K562 (cell line): ENCODE measurements at regions not wholly inside any gene's neighbourhood (a gene's known extent, or its start where the extent isn't known, plus 50 kb on each side); places are given as distances from the start of the nearest gene placed in this dataset.

Source experiments
- ATAC-seq: fragments of 200-7000 bp; cut with Tn5 transposase; 3 replicates; pipeline ENCODE4 v1.9.1; 2020; ENCODE audit warnings: moderate library complexity
- BruUV-seq: library from RNA; stranded (reverse); fragments of 400-500 nt; replicated peaks from 2 replicates; lab custom pipeline; 2021; lab: Mats Ljungman, UMichigan
- CTCF ChIA-PET: fragments of 300-600 bp; formaldehyde crosslinking; extraction: SDS; loops from one replicate; lab custom pipeline; 2021; ENCODE audit warnings: low intra/inter-chr PET ratio; lab: Yijun Ruan, JAX
- POLR2A ChIA-PET: fragments of 300-600, 350-650 bp; sonication (Branson Sonifier 250); formaldehyde crosslinking; extraction: SDS; loops from one replicate; lab custom pipeline; 2021; ENCODE audit warnings: antibody characterized with exemption, inconsistent platforms; lab: Yijun Ruan, JAX
- DNase-seq, 4 experiments: peaks; one replicate each; pipeline versions ENCODE4 v3.0.0 to v3.0.0-alpha.2; 2011 to 2018; ENCODE audit warnings: low spot score in 3 of 4, mixed read lengths in 3 of 4; ENCODE audit errors: extremely low read depth in 1 of 4
- FAIRE-seq: peaks from 2 replicates; lab custom pipeline; 2011; peaks lifted over from hg19 to GRCh38; lab: Jason Lieb, UNC
- H2AFZ ChIP-seq: 2 replicates; pipeline ENCODE4 v1.6.0; 2011; ENCODE audit warnings: low read depth, low read length, control low read depth, inconsistent platforms
- H3K27ac ChIP-seq: fragments of 200-600 bp; 3 replicates; pipeline ENCODE4 v1.8.0; 2011; ENCODE audit warnings: low read depth, mild to moderate bottlenecking, control low read depth, inconsistent platforms, low read length, moderate library complexity, mixed read lengths; ENCODE audit errors: extremely low read depth
- H3K27me3 ChIP-seq, 2 experiments: fragments of 300-600 bp in 1 of 2; 2 replicates in 1 of 2; 3 replicates in 1 of 2; pipeline versions ENCODE4 v1.6.0 to v1.8.0; 2011; ENCODE audit warnings: inconsistent platforms in 2 of 2, low read length in 2 of 2, mild to moderate bottlenecking in 1 of 2, mixed read lengths in 1 of 2, moderate library complexity in 1 of 2; ENCODE audit not compliant: control insufficient read depth in 2 of 2, insufficient read depth in 2 of 2
- H3K36me3 ChIP-seq: fragments of 300-600 bp; 3 replicates; pipeline ENCODE4 v1.8.0; 2011; ENCODE audit warnings: mild to moderate bottlenecking, low read length, inconsistent platforms; ENCODE audit not compliant: control insufficient read depth, insufficient read depth
- H3K4me1 ChIP-seq, 2 experiments: fragments of 200-600 bp in 1 of 2; replicated peaks in 1 of 2; 2 replicates in 1 of 2; 3 replicates in 1 of 2; pipeline versions ENCODE4 v1.5.1 to v1.8.0; 2011; ENCODE audit warnings: inconsistent platforms in 2 of 2, low read length in 2 of 2, mild to moderate bottlenecking in 1 of 2, mixed read lengths in 1 of 2, moderate library complexity in 1 of 2; ENCODE audit not compliant: control insufficient read depth in 2 of 2, insufficient read depth in 2 of 2
- H3K4me2 ChIP-seq: 2 replicates; pipeline ENCODE4 v1.6.1; 2011; ENCODE audit warnings: low read length, control low read depth, inconsistent platforms, mixed read lengths; ENCODE audit not compliant: insufficient read depth
- H3K4me3 ChIP-seq: fragments of 200-600 bp; sonication (generic), shearing (Covaris generic); 2 replicates; pipeline ENCODE4 v1.5.1; 2016; ENCODE audit warnings: control low read depth, inconsistent platforms
- H3K79me2 ChIP-seq: fragments of 200-600 bp; 3 replicates; pipeline ENCODE4 v1.8.0; 2011; ENCODE audit warnings: low read length, inconsistent platforms; ENCODE audit not compliant: control insufficient read depth, insufficient read depth
- H3K9ac ChIP-seq, 2 experiments: 2 replicates each; pipeline versions ENCODE4 v1.6.0 to v1.6.1; 2011; ENCODE audit warnings: low read depth in 2 of 2, low read length in 2 of 2, control low read depth in 1 of 2, inconsistent platforms in 1 of 2, mild to moderate bottlenecking in 1 of 2, mixed read lengths in 1 of 2; ENCODE audit not compliant: insufficient read depth in 1 of 2
- H3K9me1 ChIP-seq: one replicate; pipeline ENCODE4 v1.6.0; 2011; ENCODE audit warnings: inconsistent platforms, mild to moderate bottlenecking, low read length, moderate library complexity; ENCODE audit not compliant: control insufficient read depth, insufficient read depth
- H3K9me3 ChIP-seq: replicated peaks from 2 replicates; pipeline ENCODE4 v1.5.1; 2011; ENCODE audit warnings: low read depth, low read length, inconsistent platforms; ENCODE audit not compliant: control insufficient read depth, insufficient read depth
- H4K20me1 ChIP-seq: replicated peaks from 2 replicates; pipeline ENCODE4 v1.6.1; 2011; ENCODE audit warnings: low read length, inconsistent platforms, mixed read lengths; ENCODE audit not compliant: control insufficient read depth, insufficient read depth
- NCOA6 ChIP-seq: fragments of 450-650 bp; IDR thresholded peaks from 2 replicates; pipeline ENCODE4 v1.6.1; 2017; ENCODE audit warnings: mild to moderate bottlenecking
- NR3C1 ChIP-seq: sonication (generic); formaldehyde crosslinking; IDR thresholded peaks from 2 replicates; pipeline ENCODE4 v1.8.1; 2022; ENCODE audit warnings: missing genetic modification reagents
- RBM14 ChIP-seq: fragments of 200-400 bp; formaldehyde crosslinking; IDR thresholded peaks from 2 replicates; pipeline ENCODE4 v1.6.1; 2018; ENCODE audit warnings: low read depth, mild to moderate bottlenecking, low read length, moderate library complexity, borderline replicate concordance; ENCODE audit not compliant: insufficient read depth
- RBM22 ChIP-seq: fragments of 200-400 bp; formaldehyde crosslinking; IDR thresholded peaks from 2 replicates; pipeline ENCODE4 v1.6.1; 2018; ENCODE audit warnings: low read length, low read depth; ENCODE audit not compliant: poor library complexity, severe bottlenecking
- ZNF511 ChIP-seq: sonication (generic); formaldehyde crosslinking; IDR thresholded peaks from 2 replicates; pipeline ENCODE4 v1.8.0; 2022; ENCODE audit warnings: mild to moderate bottlenecking, missing genetic modification reagents
- WGBS: fragments of 100-300 bp; shearing (Covaris generic); methylation state at CpG from one replicate; pipeline ENCODE4 v1.1.6; 2016; ENCODE audit warnings: low coverage, mixed read lengths; ENCODE audit not compliant: insufficient coverage; ENCODE audit errors: missing lambda C conversion rate; 5-methylcytosine and 5-hydroxymethylcytosine counted together
- in situ Hi-C: fragments of 300-500 bp; cut with MboI; formaldehyde crosslinking; loops from 4 replicates; pipeline ENCODE4 v1.15.0; 2018; ENCODE audit warnings: inconsistent platforms, mixed read lengths
- intact Hi-C: fragments of 100-400 bp; cut with micrococcal nuclease; formaldehyde crosslinking; loops from 2 replicates; pipeline ENCODE4 v1.14.2; 2022
- TF ChIP-seq, protein P1 (sequence below): fragments of 450-650 bp; IDR thresholded peaks from 2 replicates; pipeline ENCODE4 v1.7.1; 2018; ENCODE audit warnings: mild to moderate bottlenecking, low read depth; ENCODE audit not compliant: partially characterized antibody
- TF ChIP-seq, protein P2 (sequence below): fragments of 250-450 bp; sonication (Bioruptor Pico); IDR thresholded peaks from 2 replicates; pipeline ENCODE4 v1.5.0; 2021
- TF ChIP-seq, protein P3 (sequence below): fragments of 250-450 bp; sonication (Bioruptor Pico); IDR thresholded peaks from 2 replicates; pipeline ENCODE4 v1.5.0; 2022; ENCODE audit warnings: mild to moderate bottlenecking

DNA sequence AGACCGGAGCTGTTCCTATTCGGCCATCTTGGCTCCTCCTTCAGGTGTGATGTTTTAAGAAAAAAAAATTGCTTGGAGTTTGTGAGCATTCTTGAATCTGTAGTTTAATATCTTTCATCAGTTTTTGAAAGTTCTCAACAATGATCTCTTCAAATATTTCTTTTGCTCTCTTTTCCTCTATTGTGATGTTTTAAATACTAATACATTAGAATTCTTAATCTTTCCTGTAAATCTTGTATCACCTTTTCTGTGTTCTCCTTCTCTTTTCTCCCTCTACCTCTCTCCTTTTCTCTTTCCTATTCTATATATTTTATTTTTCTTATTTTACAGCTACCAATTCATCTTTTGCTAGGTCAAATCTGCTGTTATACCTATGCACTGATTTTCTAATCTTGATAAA lies 212.3 kb downstream of the RPS12 start (continued):
- TF ChIP-seq RBM22: no peak
- TF ChIP-seq, protein P1, sequence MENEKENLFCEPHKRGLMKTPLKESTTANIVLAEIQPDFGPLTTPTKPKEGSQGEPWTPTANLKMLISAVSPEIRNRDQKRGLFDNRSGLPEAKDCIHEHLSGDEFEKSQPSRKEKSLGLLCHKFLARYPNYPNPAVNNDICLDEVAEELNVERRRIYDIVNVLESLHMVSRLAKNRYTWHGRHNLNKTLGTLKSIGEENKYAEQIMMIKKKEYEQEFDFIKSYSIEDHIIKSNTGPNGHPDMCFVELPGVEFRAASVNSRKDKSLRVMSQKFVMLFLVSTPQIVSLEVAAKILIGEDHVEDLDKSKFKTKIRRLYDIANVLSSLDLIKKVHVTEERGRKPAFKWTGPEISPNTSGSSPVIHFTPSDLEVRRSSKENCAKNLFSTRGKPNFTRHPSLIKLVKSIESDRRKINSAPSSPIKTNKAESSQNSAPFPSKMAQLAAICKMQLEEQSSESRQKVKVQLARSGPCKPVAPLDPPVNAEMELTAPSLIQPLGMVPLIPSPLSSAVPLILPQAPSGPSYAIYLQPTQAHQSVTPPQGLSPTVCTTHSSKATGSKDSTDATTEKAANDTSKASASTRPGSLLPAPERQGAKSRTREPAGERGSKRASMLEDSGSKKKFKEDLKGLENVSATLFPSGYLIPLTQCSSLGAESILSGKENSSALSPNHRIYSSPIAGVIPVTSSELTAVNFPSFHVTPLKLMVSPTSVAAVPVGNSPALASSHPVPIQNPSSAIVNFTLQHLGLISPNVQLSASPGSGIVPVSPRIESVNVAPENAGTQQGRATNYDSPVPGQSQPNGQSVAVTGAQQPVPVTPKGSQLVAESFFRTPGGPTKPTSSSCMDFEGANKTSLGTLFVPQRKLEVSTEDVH: no peak
- TF ChIP-seq ZNF511 (CRISPR knock-in tag): no peak
- TF ChIP-seq RBM14: no peak
- TF ChIP-seq, protein P2, sequence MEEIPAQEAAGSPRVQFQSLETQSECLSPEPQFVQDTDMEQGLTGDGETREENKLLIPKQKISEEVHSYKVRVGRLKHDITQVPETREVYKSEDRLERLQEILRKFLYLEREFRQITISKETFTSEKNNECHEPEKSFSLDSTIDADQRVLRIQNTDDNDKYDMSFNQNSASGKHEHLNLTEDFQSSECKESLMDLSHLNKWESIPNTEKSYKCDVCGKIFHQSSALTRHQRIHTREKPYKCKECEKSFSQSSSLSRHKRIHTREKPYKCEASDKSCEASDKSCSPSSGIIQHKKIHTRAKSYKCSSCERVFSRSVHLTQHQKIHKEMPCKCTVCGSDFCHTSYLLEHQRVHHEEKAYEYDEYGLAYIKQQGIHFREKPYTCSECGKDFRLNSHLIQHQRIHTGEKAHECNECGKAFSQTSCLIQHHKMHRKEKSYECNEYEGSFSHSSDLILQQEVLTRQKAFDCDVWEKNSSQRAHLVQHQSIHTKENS: no peak

GRCh38 chr6:133033263-133033662 lies 207.9 kb upstream of the EYA4 start:
- in situ Hi-C loops: no loop called here

More at GRCh38 chr6:133033263-133033662, 207.9 kb upstream of the EYA4 start:
- H3K36me3 ChIP-seq: no peaks in the 10 kb centered on the region
- H2AFZ ChIP-seq: no peak overlapping the region
- no peak overlapping the region for H3K9ac ChIP-seq
- WGBS: 3% methylated on average over 4 of the region's 4 CpGs
- H3K27ac ChIP-seq: no peak overlapping the region
- no peak for FAIRE-seq
- no peak for ATAC-seq
- no peak for DNase-seq
- H3K4me3 ChIP-seq: no peak overlapping the region
- ChIA-PET CTCF (no interaction called here), POLR2A (no interaction called here)
- no TSS peak for BruUV-seq
- no peaks in the 10 kb centered on the region for H3K79me2 ChIP-seq
- H3K9me1 ChIP-seq: no peaks in the 10 kb centered on the region
- no peaks in the 10 kb centered on the region for H3K9me3 ChIP-seq
- no peaks in the 10 kb centered on the region for H3K4me1 ChIP-seq
- no peak for TF ChIP-seq NR3C1 (CRISPR knock-in tag)
- TF ChIP-seq, protein P3, sequence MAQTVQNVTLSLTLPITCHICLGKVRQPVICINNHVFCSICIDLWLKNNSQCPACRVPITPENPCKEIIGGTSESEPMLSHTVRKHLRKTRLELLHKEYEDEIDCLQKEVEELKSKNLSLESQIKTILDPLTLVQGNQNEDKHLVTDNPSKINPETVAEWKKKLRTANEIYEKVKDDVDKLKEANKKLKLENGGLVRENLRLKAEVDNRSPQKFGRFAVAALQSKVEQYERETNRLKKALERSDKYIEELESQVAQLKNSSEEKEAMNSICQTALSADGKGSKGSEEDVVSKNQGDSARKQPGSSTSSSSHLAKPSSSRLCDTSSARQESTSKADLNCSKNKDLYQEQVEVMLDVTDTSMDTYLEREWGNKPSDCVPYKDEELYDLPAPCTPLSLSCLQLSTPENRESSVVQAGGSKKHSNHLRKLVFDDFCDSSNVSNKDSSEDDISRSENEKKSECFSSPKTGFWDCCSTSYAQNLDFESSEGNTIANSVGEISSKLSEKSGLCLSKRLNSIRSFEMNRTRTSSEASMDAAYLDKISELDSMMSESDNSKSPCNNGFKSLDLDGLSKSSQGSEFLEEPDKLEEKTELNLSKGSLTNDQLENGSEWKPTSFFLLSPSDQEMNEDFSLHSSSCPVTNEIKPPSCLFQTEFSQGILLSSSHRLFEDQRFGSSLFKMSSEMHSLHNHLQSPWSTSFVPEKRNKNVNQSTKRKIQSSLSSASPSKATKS (CRISPR knock-in tag): no peak
- no peak for TF ChIP-seq NCOA6
- intact Hi-C loops: no loop called here
- no peaks in the 10 kb centered on the region for H3K27me3 ChIP-seq
- H3K4me2 ChIP-seq: no peak overlapping the region
- H4K20me1 ChIP-seq: no peaks in the 10 kb centered on the region
